Breast epithelium (tissue), 4 donors: ENCODE measurements at regions not wholly inside any gene's neighbourhood (a gene's known extent, or its start where the extent isn't known, plus 50 kb on each side); places are given as distances from the start of the nearest gene placed in this dataset.

ENCODE experiments used
- DNase-seq, 2 donors: peaks; one replicate each; pipeline ENCODE4 v3.0.0-alpha.2; 2019; ENCODE audit warnings: low spot score in 2 of 2
- H3K27ac ChIP-seq, 2 donors: fragments of 200-600 bp; sonication (generic) in 1 of 2; one replicate each; pipeline ENCODE4 v1.5.1; 2016 to 2019; ENCODE audit warnings: mild to moderate bottlenecking in 1 of 2
- H3K27me3 ChIP-seq, 2 donors: fragments of 200-600 bp; sonication (generic) in 1 of 2; one replicate each; pipeline versions ENCODE4 v1.5.1 to v1.6.0; 2017 to 2019; ENCODE audit warnings: control low read depth in 1 of 2, mild to moderate bottlenecking in 1 of 2
- H3K36me3 ChIP-seq: fragments of 200-600 bp; one replicate; pipeline ENCODE4 v1.5.1; 2019
- H3K4me1 ChIP-seq, 2 donors: fragments of 200-600 bp; sonication (generic); one replicate each; pipeline ENCODE4 v1.5.1; 2016 to 2019; ENCODE audit warnings: control low read depth in 1 of 2
- H3K4me3 ChIP-seq, 3 donors: fragments of 200-600 bp; sonication (generic); 1 replicate in 2 of 3; 2 replicates in 1 of 3; pipeline ENCODE4 v1.5.1; 2016 to 2019; ENCODE audit warnings: mild to moderate bottlenecking in 3 of 3, moderate library complexity in 2 of 3
- H3K9me3 ChIP-seq, 2 donors: fragments of 200-600 bp; sonication (generic) in 1 of 2; one replicate each; pipeline ENCODE4 v1.5.1; 2016 to 2019; ENCODE audit warnings: control low read depth in 1 of 2
- CTCF ChIP-seq, 3 donors: fragments of 450-650 bp; IDR thresholded peaks; one replicate each; pipeline ENCODE4 v1.5.1; 2016 to 2017; ENCODE audit warnings: antibody characterized with exemption in 3 of 3, mild to moderate bottlenecking in 3 of 3, moderate library complexity in 3 of 3
- POLR2A ChIP-seq: fragments of 450-650 bp; IDR thresholded peaks from one replicate; pipeline ENCODE4 v1.6.1; 2016; ENCODE audit warnings: antibody characterized with exemption, mild to moderate bottlenecking, moderate library complexity
- POLR2AphosphoS5 ChIP-seq, 3 donors: sonication (generic); formaldehyde crosslinking; IDR thresholded peaks; one replicate each; pipeline ENCODE4 v1.6.1; 2017; ENCODE audit warnings: antibody characterized with exemption in 3 of 3
- intact Hi-C: fragments of 100-400 bp; cut with DNase I; formaldehyde crosslinking; loops from one replicate; pipeline ENCODE4 v1.15.1; 2023; ENCODE audit warnings: low total_unique reads

GRCh38 chr3:117548600-117548999, 839.0 kb downstream of the TUSC7 start:
- TF ChIP-seq POLR2AphosphoS5 (IDR thresholded peaks at IDR 0.05) (no peak), POLR2A (no peak), CTCF (IDR thresholded peaks at IDR 0.05) (no peak)
- Histone ChIP-seq H3K36me3 (no peaks in the 10 kb centered on the region), H3K4me1 (no peaks in the 10 kb centered on the region), H3K27ac (no peak overlapping the region), H3K4me3 (no peak overlapping the region), H3K27me3 (no peaks in the 10 kb centered on the region), H3K9me3 (no peaks in the 10 kb centered on the region)
- DNase-seq = no peak
- intact Hi-C loops = no loop called here

- no peaks in the 10 kb centered on the region for H3K27me3 ChIP-seq
- TF ChIP-seq POLR2AphosphoS5 (IDR thresholded peaks at IDR 0.05) (no peak), CTCF (IDR thresholded peaks at IDR 0.05) (no peak), POLR2A (no peak)
- H3K4me1 ChIP-seq = no peaks in the 10 kb centered on the region
- H3K4me3 ChIP-seq = no peak overlapping the region
- no peaks in the 10 kb centered on the region for H3K9me3 ChIP-seq
- no peaks in the 10 kb centered on the region for H3K36me3 ChIP-seq
- no peak overlapping the region for H3K27ac ChIP-seq
- intact Hi-C loops = no loop called here
- DNase-seq = no peak
Observed at GRCh38 chr3:117549716-117550115, 840.1 kb downstream of the TUSC7 start.

GRCh38 chr3:117550766-117551165, 841.2 kb downstream of the TUSC7 start:
- intact Hi-C loops = no loop called here
- TF ChIP-seq CTCF (IDR thresholded peaks at IDR 0.05) (no peak), POLR2A (no peak), POLR2AphosphoS5 (IDR thresholded peaks at IDR 0.05) (no peak)

GRCh38 chr3:117553461-117553860, 843.9 kb downstream of the TUSC7 start:
- TF ChIP-seq POLR2AphosphoS5 (IDR thresholded peaks at IDR 0.05) = no peak
- no peak for TF ChIP-seq POLR2A
- intact Hi-C loops = no loop called here
- no peak overlapping the region for H3K27ac ChIP-seq

More at GRCh38 chr3:117550766-117551165, 841.2 kb downstream of the TUSC7 start:
- no peak overlapping the region for H3K4me3 ChIP-seq
- H3K27ac ChIP-seq = no peak overlapping the region
- H3K36me3 ChIP-seq = no peaks in the 10 kb centered on the region
- no peaks in the 10 kb centered on the region for H3K9me3 ChIP-seq
- no peaks in the 10 kb centered on the region for H3K27me3 ChIP-seq
- DNase-seq = no peak
- no peaks in the 10 kb centered on the region for H3K4me1 ChIP-seq

GRCh38 chr3:117556646-117557407, 847.2 kb downstream of the TUSC7 start:
- Histone ChIP-seq H3K4me3 (no peak overlapping the region), H3K9me3 (no peaks in the 10 kb centered on the region), H3K27ac (no peak overlapping the region), H3K36me3 (no peaks in the 10 kb centered on the region), H3K4me1 (no peaks in the 10 kb centered on the region), H3K27me3 (no peaks in the 10 kb centered on the region)
- no peak for DNase-seq
- no peak for TF ChIP-seq POLR2AphosphoS5 (IDR thresholded peaks at IDR 0.05)
- TF ChIP-seq POLR2A = no peak
- no peak for TF ChIP-seq CTCF (IDR thresholded peaks at IDR 0.05)
- intact Hi-C loops = no loop called here

More at GRCh38 chr3:117553461-117553860, 843.9 kb downstream of the TUSC7 start:
- no peaks in the 10 kb centered on the region for H3K27me3 ChIP-seq
- no peak for DNase-seq
- H3K9me3 ChIP-seq = no peaks in the 10 kb centered on the region
- H3K36me3 ChIP-seq = no peaks in the 10 kb centered on the region
- H3K4me1 ChIP-seq = no peaks in the 10 kb centered on the region
- no peak overlapping the region for H3K4me3 ChIP-seq
